ENCODE measurements at regions not wholly inside any gene's neighbourhood (a gene's known extent, or its start where the extent isn't known, plus 50 kb on each side); places are given as distances from the start of the nearest gene placed in this dataset.

- no peaks in the 10 kb centered on the region for H3K4me1 Mint-ChIP-seq (ENCODE audit: low read depth)
- H3K9me3 Mint-ChIP-seq (ENCODE audit: low read depth) = peaks cover 48% of the 10 kb centered on the region
- H3K27ac Mint-ChIP-seq (ENCODE audit: unreplicated experiment) = no peak overlapping the region
- H3K36me3 Mint-ChIP-seq (ENCODE audit: low read depth) = no peaks in the 10 kb centered on the region
- H3K27me3 Mint-ChIP-seq (ENCODE audit: low read depth) = no peaks in the 10 kb centered on the region
- no peak overlapping the region for H3K4me3 Mint-ChIP-seq (ENCODE audit: unreplicated experiment)
- DNase-seq (ENCODE audit: low spot score) = no peak
- no peak for TF ChIP-seq CTCF (IDR thresholded peaks at IDR 0.05)
Measured at GRCh38 chr11:50164050-50164449, 131.4 kb downstream of the OR4C45 start.

GRCh38 chr11:50169634-50170033 lies 137.0 kb downstream of the OR4C45 start:
- Mint-ChIP-seq H3K27ac (ENCODE audit: unreplicated experiment) (no peak overlapping the region), H3K4me1 (ENCODE audit: low read depth) (no peaks in the 10 kb centered on the region)

GRCh38 chr11:50170115-50170514 lies 137.4 kb downstream of the OR4C45 start:
- no peak overlapping the region for H3K4me3 Mint-ChIP-seq (ENCODE audit: unreplicated experiment)
- H3K27me3 Mint-ChIP-seq (ENCODE audit: low read depth) = no peaks in the 10 kb centered on the region
- H3K27ac Mint-ChIP-seq (ENCODE audit: unreplicated experiment) = no peak overlapping the region
- H3K4me1 Mint-ChIP-seq (ENCODE audit: low read depth) = no peaks in the 10 kb centered on the region
- peaks cover 42% of the 10 kb centered on the region for H3K9me3 Mint-ChIP-seq (ENCODE audit: low read depth)
- peaks cover 1% of the 10 kb centered on the region for H3K36me3 Mint-ChIP-seq (ENCODE audit: low read depth)
- DNase-seq (ENCODE audit: low spot score) = no peak
- TF ChIP-seq CTCF (IDR thresholded peaks at IDR 0.05) = no peak

More at GRCh38 chr11:50169634-50170033, 137.0 kb downstream of the OR4C45 start:
- H3K9me3 Mint-ChIP-seq (ENCODE audit: low read depth) = peaks cover 44% of the 10 kb centered on the region
- no peak overlapping the region for H3K4me3 Mint-ChIP-seq (ENCODE audit: unreplicated experiment)
- DNase-seq (ENCODE audit: low spot score) = no peak
- H3K27me3 Mint-ChIP-seq (ENCODE audit: low read depth) = no peaks in the 10 kb centered on the region
- peaks cover 1% of the 10 kb centered on the region for H3K36me3 Mint-ChIP-seq (ENCODE audit: low read depth)
- TF ChIP-seq CTCF (IDR thresholded peaks at IDR 0.05) = no peak

GRCh38 chr11:50174189-50174588 lies 141.5 kb downstream of the OR4C45 start:
- Mint-ChIP-seq H3K27ac (ENCODE audit: unreplicated experiment) (no peak overlapping the region), H3K4me1 (ENCODE audit: low read depth) (no peaks in the 10 kb centered on the region), H3K9me3 (ENCODE audit: low read depth) (peaks cover 28% of the 10 kb centered on the region), H3K36me3 (ENCODE audit: low read depth) (peaks cover under 1% of the 10 kb centered on the region), H3K27me3 (ENCODE audit: low read depth) (no peaks in the 10 kb centered on the region), H3K4me3 (ENCODE audit: unreplicated experiment) (no peak overlapping the region)
- no peak for DNase-seq (ENCODE audit: low spot score)
- TF ChIP-seq CTCF (IDR thresholded peaks at IDR 0.05) = peak; percentile 31

GRCh38 chr11:50174975-50175374 lies 142.3 kb downstream of the OR4C45 start:
- H3K4me1 Mint-ChIP-seq (ENCODE audit: low read depth) = no peaks in the 10 kb centered on the region

More at GRCh38 chr11:50174975-50175374, 142.3 kb downstream of the OR4C45 start:
- no peak overlapping the region for H3K27ac Mint-ChIP-seq (ENCODE audit: unreplicated experiment)
- H3K27me3 Mint-ChIP-seq (ENCODE audit: low read depth) = no peaks in the 10 kb centered on the region
- peaks cover 20% of the 10 kb centered on the region for H3K9me3 Mint-ChIP-seq (ENCODE audit: low read depth)
- TF ChIP-seq CTCF (IDR thresholded peaks at IDR 0.05) = no peak
- H3K4me3 Mint-ChIP-seq (ENCODE audit: unreplicated experiment) = no peak overlapping the region
- no peak for DNase-seq (ENCODE audit: low spot score)
- H3K36me3 Mint-ChIP-seq (ENCODE audit: low read depth) = no peaks in the 10 kb centered on the region

All from chondrocyte (in vitro differentiated cells).